ENCODE measurements at regions not wholly inside any gene's neighbourhood (a gene's known extent, or its start where the extent isn't known, plus 50 kb on each side); places are given as distances from the start of the nearest gene placed in this dataset.

- no peak for TF ChIP-seq CTCF (IDR thresholded peaks at IDR 0.05; ENCODE audit: insufficient read depth, low read length, poor library complexity, severe bottlenecking)
- TF ChIP-seq EZH2phosphoT487 (conservative IDR thresholded peaks at IDR 0.05; ENCODE audit: low read length), result no peak
Measured at GRCh38 chr22:49212466-49212865, 615.2 kb downstream of the BRD1 start.
